Ascending aorta (tissue), 2 donors: ENCODE measurements at regions not wholly inside any gene's neighbourhood (a gene's known extent, or its start where the extent isn't known, plus 50 kb on each side); places are given as distances from the start of the nearest gene placed in this dataset.

Experiments used
- DNase-seq, 2 donors: peaks; one replicate each; pipeline ENCODE4 v3.0.0-alpha.2; 2019; ENCODE audit warnings: low spot score in 2 of 2
- H3K27ac ChIP-seq, 2 donors: fragments of 200-600 bp; sonication (generic); one replicate each; pipeline ENCODE4 v1.5.1; 2016 to 2017; ENCODE audit warnings: mild to moderate bottlenecking in 1 of 2
- H3K27me3 ChIP-seq: fragments of 200-600 bp; sonication (generic); one replicate; pipeline ENCODE4 v1.5.1; 2017
- H3K36me3 ChIP-seq, 2 donors: fragments of 200-600 bp; sonication (generic); one replicate each; pipeline ENCODE4 v1.5.1; 2016
- H3K4me1 ChIP-seq, 2 donors: fragments of 200-600 bp; sonication (generic); one replicate each; pipeline ENCODE4 v1.5.1; 2016 to 2017; ENCODE audit warnings: mild to moderate bottlenecking in 1 of 2
- H3K4me3 ChIP-seq, 2 donors: fragments of 200-600 bp; sonication (generic); one replicate each; pipeline ENCODE4 v1.5.1; 2016 to 2017; ENCODE audit warnings: mild to moderate bottlenecking in 1 of 2
- H3K9me3 ChIP-seq, 2 donors: fragments of 200-600 bp; sonication (generic); one replicate each; pipeline ENCODE4 v1.5.1; 2016
- CTCF ChIP-seq, 3 experiments: fragments of 200-600 bp in 2 of 3; fragments of 450-650 bp in 1 of 3; sonication (generic) in 2 of 3; IDR thresholded peaks; one replicate each; pipeline ENCODE4 v1.5.1; 2016 to 2019; ENCODE audit warnings: antibody characterized with exemption in 3 of 3, mild to moderate bottlenecking in 1 of 3, moderate library complexity in 1 of 3
- intact Hi-C: fragments of 100-400 bp; cut with DNase I; formaldehyde crosslinking; loops from one replicate; pipeline ENCODE4 v1.15.1; 2023

- no peak for TF ChIP-seq CTCF (IDR thresholded peaks at IDR 0.05)
- Histone ChIP-seq H3K27ac (no peak overlapping the region), H3K36me3 (no peaks in the 10 kb centered on the region), H3K4me3 (no peak overlapping the region), H3K4me1 (no peaks in the 10 kb centered on the region), H3K9me3 (no peaks in the 10 kb centered on the region), H3K27me3 (no peaks in the 10 kb centered on the region)
- intact Hi-C loops = no loop called here
- no peak for DNase-seq
Measured at GRCh38 chr9:71191708-71192107, 70.3 kb upstream of the TRPM3 start.

- H3K9me3 ChIP-seq = no peaks in the 10 kb centered on the region
- H3K4me3 ChIP-seq = no peak overlapping the region
- intact Hi-C loops = no loop called here
- no peak overlapping the region for H3K27ac ChIP-seq
- no peak for DNase-seq
- H3K27me3 ChIP-seq = no peaks in the 10 kb centered on the region
- H3K4me1 ChIP-seq = no peaks in the 10 kb centered on the region
- no peaks in the 10 kb centered on the region for H3K36me3 ChIP-seq
- no peak for TF ChIP-seq CTCF (IDR thresholded peaks at IDR 0.05)
Measured at GRCh38 chr9:71183251-71183650, 61.8 kb upstream of the TRPM3 start.

DNA sequence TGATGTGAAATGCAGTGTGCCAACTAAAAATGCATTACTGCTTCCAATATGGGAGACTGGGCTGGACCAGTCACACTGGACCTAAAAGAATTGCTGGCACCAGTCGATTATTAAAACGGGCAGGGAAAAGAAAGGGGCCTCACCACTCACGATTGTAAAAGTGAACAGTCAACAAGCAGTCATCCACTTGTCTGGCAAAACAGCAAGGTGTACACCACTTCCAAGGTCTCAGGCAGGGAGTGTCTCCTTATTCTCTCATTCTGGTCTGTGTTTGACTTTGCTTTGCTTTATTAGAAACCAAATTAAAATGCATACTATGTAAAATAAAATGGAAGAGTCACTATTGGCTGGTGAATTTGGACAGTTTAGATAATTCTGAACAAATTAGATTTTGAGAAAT is 57.8 kb upstream of the TRPM3 start:
- intact Hi-C loops = no loop called here
- DNase-seq = no peak
- no peaks in the 10 kb centered on the region for H3K9me3 ChIP-seq
- no peak overlapping the region for H3K27ac ChIP-seq
- no peaks in the 10 kb centered on the region for H3K36me3 ChIP-seq
- H3K4me1 ChIP-seq = no peaks in the 10 kb centered on the region
- TF ChIP-seq CTCF (IDR thresholded peaks at IDR 0.05) = no peak
- no peaks in the 10 kb centered on the region for H3K27me3 ChIP-seq
- H3K4me3 ChIP-seq = no peak overlapping the region

DNA sequence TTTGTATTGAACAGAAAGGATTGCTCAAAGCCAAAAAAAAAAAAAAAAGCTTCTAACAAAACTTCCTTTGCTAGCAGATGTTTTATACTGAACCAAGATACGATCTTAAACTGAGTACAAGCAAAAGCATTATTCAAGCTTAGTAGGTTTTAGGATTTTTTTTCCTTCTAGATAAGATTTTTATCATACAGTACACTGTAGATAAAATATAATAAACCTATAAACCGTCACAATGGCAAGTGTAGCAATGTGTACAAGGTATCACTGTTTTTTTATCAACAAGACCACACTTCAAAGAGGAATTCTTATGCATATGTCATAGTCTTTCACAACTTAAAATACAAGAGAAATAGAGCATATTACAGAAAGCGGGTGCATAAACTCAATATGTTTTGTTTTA is 56.5 kb upstream of the TRPM3 start:
- H3K4me1 ChIP-seq = no peaks in the 10 kb centered on the region
- DNase-seq = no peak
- H3K27ac ChIP-seq = no peak overlapping the region
- no peak for TF ChIP-seq CTCF (IDR thresholded peaks at IDR 0.05)
- intact Hi-C loops = no loop called here
- no peaks in the 10 kb centered on the region for H3K9me3 ChIP-seq
- no peaks in the 10 kb centered on the region for H3K36me3 ChIP-seq
- H3K27me3 ChIP-seq = no peaks in the 10 kb centered on the region
- H3K4me3 ChIP-seq = no peak overlapping the region

DNA sequence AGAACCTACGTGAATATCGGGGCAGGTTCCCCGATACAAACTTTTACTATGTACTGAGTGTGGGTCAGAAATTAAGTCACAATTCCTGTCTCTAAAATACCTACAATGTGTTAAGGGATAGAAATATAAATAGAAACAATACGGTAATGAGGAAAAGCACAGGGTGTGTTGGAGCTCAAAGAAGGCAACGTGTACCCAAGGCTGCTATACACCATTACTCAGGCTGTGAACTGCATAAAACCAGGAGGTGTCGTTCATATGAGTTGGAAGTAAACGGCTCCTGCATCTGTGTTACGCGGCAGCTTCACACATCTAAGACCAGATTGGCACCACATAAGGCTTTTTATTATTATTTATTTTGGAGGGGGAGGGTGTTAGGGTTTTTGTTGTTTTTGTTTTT is 50.1 kb upstream of the TRPM3 start:
- H3K4me3 ChIP-seq = no peak overlapping the region
- TF ChIP-seq CTCF (IDR thresholded peaks at IDR 0.05) = no peak
- intact Hi-C loops = no loop called here
- DNase-seq = no peak
- H3K9me3 ChIP-seq = no peaks in the 10 kb centered on the region
- no peaks in the 10 kb centered on the region for H3K4me1 ChIP-seq
- H3K27ac ChIP-seq = no peak overlapping the region
- H3K27me3 ChIP-seq = no peaks in the 10 kb centered on the region
- H3K36me3 ChIP-seq = no peaks in the 10 kb centered on the region
